GM12891 (cell line): ENCODE measurements at regions not wholly inside any gene's neighbourhood (a gene's known extent, or its start where the extent isn't known, plus 50 kb on each side); places are given as distances from the start of the nearest gene placed in this dataset.

ENCODE experiments used
- PAX5 ChIP-seq: IDR thresholded peaks from 2 replicates; pipeline ENCODE4 v1.6.1; 2011; ENCODE audit warnings: low read length, moderate library complexity, mild to moderate bottlenecking; ENCODE audit not compliant: insufficient read depth, severe bottlenecking
- POLR2A ChIP-seq: IDR thresholded peaks from 2 replicates; pipeline ENCODE4 v1.6.1; 2011; ENCODE audit warnings: low read depth, low read length, control low read depth
- POLR2AphosphoS5 ChIP-seq: IDR thresholded peaks from 2 replicates; pipeline ENCODE4 v1.6.1; 2011; ENCODE audit warnings: low read depth, low read length, control low read depth
- TAF1 ChIP-seq: IDR thresholded peaks from 2 replicates; pipeline ENCODE4 v1.6.1; 2011; ENCODE audit warnings: low read depth, low read length, control low read depth

- TF ChIP-seq POLR2AphosphoS5 = no peak
- no peak for TF ChIP-seq POLR2A
- no peak for TF ChIP-seq TAF1
- TF ChIP-seq PAX5 = no peak
These were observed 79.4 kb upstream of the PPARA start for GRCh38 chr22:46070803-46071450.
